ENCODE measurements at regions not wholly inside any gene's neighbourhood (a gene's known extent, or its start where the extent isn't known, plus 50 kb on each side); places are given as distances from the start of the nearest gene placed in this dataset.

DNA sequence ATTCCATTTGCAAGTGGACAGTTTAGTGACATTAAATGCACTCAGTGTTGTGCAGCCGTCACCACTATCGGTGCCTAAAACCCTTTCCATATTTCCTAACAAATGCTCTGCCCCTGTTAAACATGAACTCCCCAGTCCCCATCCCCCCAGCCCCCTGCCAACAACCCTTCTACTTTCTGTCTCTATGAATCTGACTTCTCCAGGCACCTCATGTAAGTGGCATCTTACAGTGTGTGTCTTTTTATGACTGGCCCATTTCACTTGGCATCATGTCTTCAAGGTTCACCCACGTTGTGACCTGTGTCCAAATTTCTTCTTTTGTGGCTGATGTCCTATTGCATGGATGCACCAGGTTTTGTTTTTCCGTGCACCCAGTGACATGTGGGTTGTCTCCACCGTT is 140.9 kb upstream of the GPC1 start:
- DNase-seq (ENCODE audit: extremely low spot score): peak; percentile 89
- WGBS: 78% methylated on average over 5 of the region's 5 CpGs
- intact Hi-C loops (cut with DNase I): no loop called here

DNA sequence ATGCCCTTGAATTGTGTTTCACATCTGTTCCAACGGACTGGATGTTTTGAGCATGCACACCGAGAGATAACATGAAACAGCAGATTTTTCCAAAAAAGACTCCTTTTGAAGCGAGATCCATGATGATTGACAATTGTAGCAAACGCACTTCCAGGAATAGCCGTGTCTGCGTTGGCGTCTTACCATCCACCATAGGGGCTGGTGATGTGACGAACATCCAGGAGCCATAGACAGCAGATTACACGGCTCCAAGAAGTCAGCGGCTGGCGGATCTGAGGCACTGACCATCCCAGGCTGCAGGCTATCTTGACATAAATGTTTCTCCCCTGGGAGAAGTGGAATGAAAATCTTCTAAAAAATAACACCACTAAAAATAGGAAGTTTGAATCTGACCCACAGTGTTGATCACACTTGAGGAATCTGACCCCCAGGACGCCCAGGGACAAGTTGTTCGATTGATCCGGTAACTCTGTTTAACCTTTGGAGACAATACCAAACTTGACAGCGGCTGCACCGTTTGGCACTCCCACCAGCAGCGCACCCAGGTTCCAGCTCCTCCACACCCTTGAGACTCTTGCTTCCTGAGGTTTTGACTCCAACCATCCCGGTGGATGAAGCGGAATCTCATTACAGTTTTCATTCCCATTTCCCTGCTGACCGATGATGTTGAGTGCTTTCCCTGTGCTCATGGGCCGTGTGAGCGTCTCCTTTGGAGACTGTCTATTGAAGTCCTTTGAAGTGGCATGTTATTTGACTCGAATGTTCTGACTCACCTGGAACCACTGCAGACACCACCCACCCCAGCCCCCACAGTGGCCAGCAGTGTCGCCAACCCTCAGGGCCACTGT is 140.0 kb upstream of the GPC1 start:
- no peaks in the 10 kb centered on the region for H3K36me3 ChIP-seq
- peaks cover 0 to 8% (median 0%) of the 10 kb centered on the region in 4 donors for H3K27me3 ChIP-seq
- H3K4me3 ChIP-seq: no peak overlapping the region
- TF ChIP-seq POLR2A (IDR thresholded peaks at IDR 0.05; ENCODE audit: low read depth): no peak
- no peak for TF ChIP-seq POLR2AphosphoS5 (IDR thresholded peaks at IDR 0.05)
- no peak for TF ChIP-seq EP300 (IDR thresholded peaks at IDR 0.05)
- TF ChIP-seq, protein P1, sequence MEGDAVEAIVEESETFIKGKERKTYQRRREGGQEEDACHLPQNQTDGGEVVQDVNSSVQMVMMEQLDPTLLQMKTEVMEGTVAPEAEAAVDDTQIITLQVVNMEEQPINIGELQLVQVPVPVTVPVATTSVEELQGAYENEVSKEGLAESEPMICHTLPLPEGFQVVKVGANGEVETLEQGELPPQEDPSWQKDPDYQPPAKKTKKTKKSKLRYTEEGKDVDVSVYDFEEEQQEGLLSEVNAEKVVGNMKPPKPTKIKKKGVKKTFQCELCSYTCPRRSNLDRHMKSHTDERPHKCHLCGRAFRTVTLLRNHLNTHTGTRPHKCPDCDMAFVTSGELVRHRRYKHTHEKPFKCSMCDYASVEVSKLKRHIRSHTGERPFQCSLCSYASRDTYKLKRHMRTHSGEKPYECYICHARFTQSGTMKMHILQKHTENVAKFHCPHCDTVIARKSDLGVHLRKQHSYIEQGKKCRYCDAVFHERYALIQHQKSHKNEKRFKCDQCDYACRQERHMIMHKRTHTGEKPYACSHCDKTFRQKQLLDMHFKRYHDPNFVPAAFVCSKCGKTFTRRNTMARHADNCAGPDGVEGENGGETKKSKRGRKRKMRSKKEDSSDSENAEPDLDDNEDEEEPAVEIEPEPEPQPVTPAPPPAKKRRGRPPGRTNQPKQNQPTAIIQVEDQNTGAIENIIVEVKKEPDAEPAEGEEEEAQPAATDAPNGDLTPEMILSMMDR (IDR thresholded peaks at IDR 0.05): no peak
- intact Hi-C loops (cut with DNase I): no loop called here
- DNase-seq (ENCODE audit: extremely low spot score): peak; percentile 88
- H3K27ac ChIP-seq (replicated peaks in 1 of 4): no peak overlapping the region
- no peaks in the 10 kb centered on the region for H3K9me3 ChIP-seq
- peaks cover 0 to 18% (median 0%) of the 10 kb centered on the region in 4 donors for H3K4me1 ChIP-seq
- WGBS: 89% methylated on average over 24 of the region's 24 CpGs

More for the DNA sequence above, 140.9 kb upstream of the GPC1 start:
- Histone ChIP-seq H3K27ac (replicated peaks in 1 of 4) (no peak overlapping the region), H3K36me3 (no peaks in the 10 kb centered on the region), H3K27me3 (peaks cover 0 to 5% (median 0%) of the 10 kb centered on the region in 4 donors), H3K4me3 (no peak overlapping the region), H3K9me3 (no peaks in the 10 kb centered on the region), H3K4me1 (peaks cover 0 to 18% (median 0%) of the 10 kb centered on the region in 4 donors)
- TF ChIP-seq EP300 (IDR thresholded peaks at IDR 0.05): no peak
- TF ChIP-seq, protein P1 (IDR thresholded peaks at IDR 0.05): no peak
- no peak for TF ChIP-seq POLR2A (IDR thresholded peaks at IDR 0.05; ENCODE audit: low read depth)
- no peak for TF ChIP-seq POLR2AphosphoS5 (IDR thresholded peaks at IDR 0.05)

DNA sequence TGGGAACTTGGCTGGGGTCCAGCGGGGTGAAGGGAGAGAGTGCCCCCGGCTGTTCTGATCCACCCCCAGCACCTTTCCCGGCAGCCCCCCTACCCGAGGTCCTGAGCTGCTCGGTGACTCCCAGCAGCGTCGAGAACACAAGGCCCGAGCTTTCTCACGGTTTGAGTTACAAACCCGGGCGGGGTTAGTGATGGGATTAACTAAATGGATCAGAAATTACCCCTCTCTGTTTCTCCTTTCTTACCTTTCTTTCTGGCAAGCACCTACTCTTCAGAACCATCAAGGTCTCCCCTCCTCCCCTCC is 139.4 kb upstream of the GPC1 start:
- Histone ChIP-seq H3K4me1 (peaks cover 0 to 18% (median 0%) of the 10 kb centered on the region in 4 donors), H3K27me3 (peaks cover 0 to 8% (median 0%) of the 10 kb centered on the region in 4 donors), H3K9me3 (no peaks in the 10 kb centered on the region), H3K4me3 (no peak overlapping the region), H3K27ac (replicated peaks in 1 of 4) (no peak overlapping the region), H3K36me3 (no peaks in the 10 kb centered on the region)
- intact Hi-C loops (cut with DNase I): no loop called here
- TF ChIP-seq POLR2AphosphoS5 (IDR thresholded peaks at IDR 0.05) (no peak), EP300 (IDR thresholded peaks at IDR 0.05) (no peak), POLR2A (IDR thresholded peaks at IDR 0.05; ENCODE audit: low read depth) (no peak)
- TF ChIP-seq, protein P1 (IDR thresholded peaks at IDR 0.05): no peak
- WGBS: 82% methylated on average over 10 of the region's 11 CpGs
- DNase-seq (ENCODE audit: extremely low spot score): peak; percentile 62

DNA sequence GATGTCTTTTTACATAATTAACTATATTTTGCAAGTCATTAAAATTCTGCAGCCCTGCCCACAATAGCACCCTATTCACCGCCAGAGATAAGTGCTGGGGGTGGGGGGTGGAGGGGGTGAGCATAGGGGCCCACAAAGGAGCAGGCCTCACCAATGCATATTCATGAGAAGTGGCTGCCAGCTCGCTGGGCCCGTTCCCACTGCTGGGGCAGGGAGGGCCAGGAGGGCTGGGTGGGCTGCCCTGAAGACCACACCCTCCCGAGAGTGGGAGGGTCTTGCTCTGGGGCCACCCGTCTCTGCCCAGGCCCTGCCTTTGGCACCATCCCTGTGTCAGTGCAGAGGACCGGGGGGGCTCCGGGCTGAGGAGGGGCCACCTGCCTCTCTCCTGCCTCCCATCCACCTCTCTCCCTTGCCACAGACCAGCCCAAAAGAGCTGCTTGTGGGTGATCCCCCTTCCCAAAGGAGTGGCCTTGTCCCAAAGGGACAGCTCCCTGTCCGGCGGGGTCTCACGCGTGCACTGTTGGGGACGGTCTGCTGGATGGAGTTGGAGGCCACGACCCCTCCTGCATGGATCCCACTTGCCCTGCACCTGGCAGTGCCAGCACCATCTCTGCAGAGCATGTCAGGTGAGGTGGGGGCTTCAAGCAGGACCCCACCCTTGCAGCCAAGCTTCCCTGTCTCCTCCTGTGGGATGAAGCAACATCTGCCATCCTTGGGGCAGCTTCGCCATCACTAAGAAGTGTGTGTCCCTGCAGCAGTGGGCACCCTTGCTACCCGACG is 138.8 kb upstream of the GPC1 start:
- Histone ChIP-seq H3K4me3 (no peak overlapping the region), H3K36me3 (no peaks in the 10 kb centered on the region), H3K27ac (replicated peaks in 1 of 4) (no peak overlapping the region), H3K4me1 (peaks cover 0 to 18% (median 0%) of the 10 kb centered on the region in 4 donors), H3K27me3 (peaks cover 0 to 8% (median 0%) of the 10 kb centered on the region in 4 donors), H3K9me3 (no peaks in the 10 kb centered on the region)
- intact Hi-C loops (cut with DNase I): no loop called here
- 83% methylated on average over 14 of the region's 16 CpGs for WGBS
- TF ChIP-seq POLR2AphosphoS5 (IDR thresholded peaks at IDR 0.05) (no peak), POLR2A (IDR thresholded peaks at IDR 0.05; ENCODE audit: low read depth) (no peak), EP300 (IDR thresholded peaks at IDR 0.05) (no peak)
- TF ChIP-seq, protein P1 (IDR thresholded peaks at IDR 0.05): no peak
- peak; percentile 60 for DNase-seq (ENCODE audit: extremely low spot score)
